ENCODE measurements at regions not wholly inside any gene's neighbourhood (a gene's known extent, or its start where the extent isn't known, plus 50 kb on each side); places are given as distances from the start of the nearest gene placed in this dataset.

DNA sequence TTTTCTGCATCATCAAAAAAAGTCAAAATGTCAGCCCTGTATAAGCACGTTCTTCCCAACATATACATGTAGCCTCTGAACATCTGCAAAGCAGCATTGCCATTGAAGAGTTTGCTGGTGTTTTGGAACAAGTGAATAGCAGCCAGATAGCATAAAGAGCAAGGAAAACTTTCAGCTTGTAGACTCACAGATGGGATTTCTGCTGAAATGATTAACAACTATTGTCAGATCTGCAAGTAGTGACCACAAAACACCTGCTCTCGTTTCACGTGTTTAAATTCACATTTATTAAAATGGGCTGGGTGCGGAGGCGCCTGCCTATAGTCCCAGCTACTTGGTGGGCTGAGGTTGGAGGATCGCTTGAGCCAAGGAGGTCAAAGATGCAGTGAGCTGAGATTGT lies 123.7 kb downstream of the SPRY1 start:
- Histone ChIP-seq H3K27ac (ENCODE audit: insufficient read depth, low read length) (no peak overlapping the region), H3K27me3 (ENCODE audit: control insufficient read depth, insufficient read depth, low read length) (no peaks in the 10 kb centered on the region), H2AFZ (ENCODE audit: low read length) (no peak overlapping the region), H3K36me3 (ENCODE audit: control insufficient read depth, insufficient read depth, low read length) (no peaks in the 10 kb centered on the region), H3K4me3 (replicated peaks in 1 of 4; ENCODE audit: control extremely low read depth in 1 of 4, insufficient read depth in 1 of 4, low read depth in 3 of 4, low read length in 4 of 4) (no peak overlapping the region), H3K79me2 (ENCODE audit: control insufficient read depth, insufficient read depth, low read length) (no peaks in the 10 kb centered on the region), H4K20me1 (ENCODE audit: control insufficient read depth, extremely low read depth, insufficient read depth, low read length) (no peaks in the 10 kb centered on the region), H3K9me3 (ENCODE audit: control insufficient read depth, insufficient read depth, low read depth, low read length) (no peaks in the 10 kb centered on the region), H3K4me1 (ENCODE audit: control insufficient read depth, extremely low read depth, insufficient read depth, low read length) (no peaks in the 10 kb centered on the region), H3K9ac (ENCODE audit: insufficient read depth, low read length) (no peak overlapping the region), H3K4me2 (ENCODE audit: extremely low read depth, insufficient read depth, low read length) (no peak overlapping the region)
- TF ChIP-seq, protein P1, sequence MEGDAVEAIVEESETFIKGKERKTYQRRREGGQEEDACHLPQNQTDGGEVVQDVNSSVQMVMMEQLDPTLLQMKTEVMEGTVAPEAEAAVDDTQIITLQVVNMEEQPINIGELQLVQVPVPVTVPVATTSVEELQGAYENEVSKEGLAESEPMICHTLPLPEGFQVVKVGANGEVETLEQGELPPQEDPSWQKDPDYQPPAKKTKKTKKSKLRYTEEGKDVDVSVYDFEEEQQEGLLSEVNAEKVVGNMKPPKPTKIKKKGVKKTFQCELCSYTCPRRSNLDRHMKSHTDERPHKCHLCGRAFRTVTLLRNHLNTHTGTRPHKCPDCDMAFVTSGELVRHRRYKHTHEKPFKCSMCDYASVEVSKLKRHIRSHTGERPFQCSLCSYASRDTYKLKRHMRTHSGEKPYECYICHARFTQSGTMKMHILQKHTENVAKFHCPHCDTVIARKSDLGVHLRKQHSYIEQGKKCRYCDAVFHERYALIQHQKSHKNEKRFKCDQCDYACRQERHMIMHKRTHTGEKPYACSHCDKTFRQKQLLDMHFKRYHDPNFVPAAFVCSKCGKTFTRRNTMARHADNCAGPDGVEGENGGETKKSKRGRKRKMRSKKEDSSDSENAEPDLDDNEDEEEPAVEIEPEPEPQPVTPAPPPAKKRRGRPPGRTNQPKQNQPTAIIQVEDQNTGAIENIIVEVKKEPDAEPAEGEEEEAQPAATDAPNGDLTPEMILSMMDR (conservative IDR thresholded peaks at IDR 0.05 in 1 of 2, IDR thresholded peaks at IDR 0.05 in 1 of 2; ENCODE audit: low read depth in 1 of 2, low read length in 2 of 2) = no peak
- no peak for TF ChIP-seq EZH2 (IDR thresholded peaks at IDR 0.05; ENCODE audit: low read length, missing control alignments)
- DNase-seq (ENCODE audit: low read depth in 2 of 2) = no peak

DNA sequence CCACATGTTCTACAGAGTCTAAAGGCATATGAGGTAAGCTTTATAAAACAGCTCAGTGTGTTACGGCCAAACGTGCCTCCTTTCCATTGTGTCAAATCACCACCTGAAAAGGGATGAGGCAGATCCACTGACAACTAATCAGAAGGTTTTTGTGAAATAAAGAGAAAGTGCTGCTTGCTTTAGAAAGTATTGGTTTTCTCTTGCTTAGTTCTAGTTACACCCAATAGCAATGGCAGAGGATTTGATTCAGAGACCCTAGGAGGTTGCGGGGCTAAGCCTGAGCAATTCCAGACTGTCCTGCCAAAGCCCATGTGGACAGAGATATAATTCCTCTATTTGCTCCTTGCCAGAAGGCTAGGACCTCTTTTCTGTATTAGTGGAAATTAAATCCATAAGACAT lies 125.5 kb downstream of the SPRY1 start:
- H3K27ac ChIP-seq (ENCODE audit: insufficient read depth, low read length) = no peak overlapping the region
- H2AFZ ChIP-seq (ENCODE audit: low read length) = no peak overlapping the region
- H3K9me3 ChIP-seq (ENCODE audit: control insufficient read depth, insufficient read depth, low read depth, low read length) = no peaks in the 10 kb centered on the region
- no peak overlapping the region for H3K9ac ChIP-seq (ENCODE audit: insufficient read depth, low read length)
- DNase-seq (ENCODE audit: low read depth in 2 of 2) = no peak
- no peaks in the 10 kb centered on the region for H3K79me2 ChIP-seq (ENCODE audit: control insufficient read depth, insufficient read depth, low read length)
- no peak overlapping the region for H3K4me3 ChIP-seq (replicated peaks in 1 of 4; ENCODE audit: control extremely low read depth in 1 of 4, insufficient read depth in 1 of 4, low read depth in 3 of 4, low read length in 4 of 4)
- H3K4me2 ChIP-seq (ENCODE audit: extremely low read depth, insufficient read depth, low read length) = no peak overlapping the region
- TF ChIP-seq, protein P1 (conservative IDR thresholded peaks at IDR 0.05 in 1 of 2, IDR thresholded peaks at IDR 0.05 in 1 of 2; ENCODE audit: low read depth in 1 of 2, low read length in 2 of 2) = no peak
- TF ChIP-seq EZH2 (IDR thresholded peaks at IDR 0.05; ENCODE audit: low read length, missing control alignments) = no peak
- H3K27me3 ChIP-seq (ENCODE audit: control insufficient read depth, insufficient read depth, low read length) = no peaks in the 10 kb centered on the region
- H4K20me1 ChIP-seq (ENCODE audit: control insufficient read depth, extremely low read depth, insufficient read depth, low read length) = no peaks in the 10 kb centered on the region
- no peaks in the 10 kb centered on the region for H3K4me1 ChIP-seq (ENCODE audit: control insufficient read depth, extremely low read depth, insufficient read depth, low read length)
- H3K36me3 ChIP-seq (ENCODE audit: control insufficient read depth, insufficient read depth, low read length) = no peaks in the 10 kb centered on the region

DNA sequence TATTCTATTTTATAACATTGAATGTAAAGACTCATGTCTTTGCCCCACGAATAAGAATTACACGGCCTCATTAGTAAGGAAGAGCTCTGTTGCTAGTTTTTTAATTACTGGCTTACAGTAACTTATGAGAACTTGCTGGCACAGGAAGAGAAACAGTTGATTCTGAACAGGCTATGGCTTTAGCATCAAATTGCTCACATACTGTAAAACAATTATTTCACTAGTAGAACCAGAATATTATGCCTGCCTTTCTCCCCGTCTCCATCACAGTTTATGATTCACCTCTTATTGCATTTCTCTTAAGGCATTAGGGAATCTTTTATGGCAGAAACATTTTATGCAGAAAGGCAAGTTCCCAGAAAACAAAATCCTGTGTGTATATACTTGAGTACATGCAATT lies 126.1 kb downstream of the SPRY1 start:
- Histone ChIP-seq H4K20me1 (ENCODE audit: control insufficient read depth, extremely low read depth, insufficient read depth, low read length) (no peaks in the 10 kb centered on the region), H3K4me2 (ENCODE audit: extremely low read depth, insufficient read depth, low read length) (no peak overlapping the region), H3K4me1 (ENCODE audit: control insufficient read depth, extremely low read depth, insufficient read depth, low read length) (no peaks in the 10 kb centered on the region), H3K27ac (ENCODE audit: insufficient read depth, low read length) (no peak overlapping the region), H3K36me3 (ENCODE audit: control insufficient read depth, insufficient read depth, low read length) (no peaks in the 10 kb centered on the region), H3K4me3 (replicated peaks in 1 of 4; ENCODE audit: control extremely low read depth in 1 of 4, insufficient read depth in 1 of 4, low read depth in 3 of 4, low read length in 4 of 4) (no peak overlapping the region), H2AFZ (ENCODE audit: low read length) (no peak overlapping the region), H3K27me3 (ENCODE audit: control insufficient read depth, insufficient read depth, low read length) (no peaks in the 10 kb centered on the region), H3K9ac (ENCODE audit: insufficient read depth, low read length) (no peak overlapping the region), H3K9me3 (ENCODE audit: control insufficient read depth, insufficient read depth, low read depth, low read length) (no peaks in the 10 kb centered on the region), H3K79me2 (ENCODE audit: control insufficient read depth, insufficient read depth, low read length) (no peaks in the 10 kb centered on the region)
- DNase-seq (ENCODE audit: low read depth in 2 of 2) = no peak
- no peak for TF ChIP-seq EZH2 (IDR thresholded peaks at IDR 0.05; ENCODE audit: low read length, missing control alignments)
- TF ChIP-seq, protein P1 (conservative IDR thresholded peaks at IDR 0.05 in 1 of 2, IDR thresholded peaks at IDR 0.05 in 1 of 2; ENCODE audit: low read depth in 1 of 2, low read length in 2 of 2) = no peak

All from fibroblast of lung (primary cell).